ENCODE measurements at regions not wholly inside any gene's neighbourhood (a gene's known extent, or its start where the extent isn't known, plus 50 kb on each side); places are given as distances from the start of the nearest gene placed in this dataset.
A peak's percentile ranks its signal among the peaks of the same experiment; 100 is the strongest.
"Not testable (repeated sequence)": the region's sequence is repeated elsewhere in the genome, so short reads cannot be mapped to it uniquely, and the experiment has no call there.

DNA sequence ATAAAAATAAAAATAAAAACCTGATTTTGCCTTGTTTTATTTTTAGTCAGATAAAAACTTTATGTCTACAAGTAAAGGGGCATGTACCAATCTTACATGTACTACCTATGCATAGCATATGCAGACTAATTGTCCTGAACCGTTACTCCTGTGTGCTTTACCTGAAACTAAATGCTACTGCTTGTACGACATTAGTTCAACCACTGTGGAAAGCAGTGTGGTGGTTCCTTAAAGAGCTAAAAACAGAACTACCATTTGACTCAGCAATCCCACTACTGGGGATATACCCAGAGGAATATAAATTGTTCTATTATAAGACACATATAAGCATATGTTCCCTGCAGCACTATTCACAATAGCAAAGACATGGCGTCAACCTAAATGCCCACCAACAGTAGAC, 426.0 kb upstream of the PMFBP1 start:
- DNase-seq (ENCODE audit: low read depth) = no peak

DNA sequence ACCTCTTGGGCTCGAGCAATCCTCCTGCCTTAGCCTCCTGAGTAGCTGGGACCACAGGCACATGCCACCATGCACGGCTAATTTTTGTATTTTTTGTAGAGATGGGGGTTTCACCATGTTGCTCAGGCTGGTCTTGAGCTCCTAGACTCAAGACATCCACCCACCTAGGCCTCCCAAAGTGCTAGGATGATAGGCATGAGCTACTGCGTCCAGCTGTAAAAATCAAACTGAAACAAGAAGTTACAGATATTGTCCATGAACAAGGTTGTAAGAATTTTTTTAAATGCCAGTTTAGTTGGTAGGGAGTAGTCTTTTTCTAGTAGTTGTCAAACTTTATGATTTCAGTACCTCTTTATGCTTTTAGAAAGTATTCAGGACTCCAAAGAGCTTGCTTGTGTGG, 424.4 kb upstream of the PMFBP1 start:
- DNase-seq (ENCODE audit: low read depth) = no peak

DNA sequence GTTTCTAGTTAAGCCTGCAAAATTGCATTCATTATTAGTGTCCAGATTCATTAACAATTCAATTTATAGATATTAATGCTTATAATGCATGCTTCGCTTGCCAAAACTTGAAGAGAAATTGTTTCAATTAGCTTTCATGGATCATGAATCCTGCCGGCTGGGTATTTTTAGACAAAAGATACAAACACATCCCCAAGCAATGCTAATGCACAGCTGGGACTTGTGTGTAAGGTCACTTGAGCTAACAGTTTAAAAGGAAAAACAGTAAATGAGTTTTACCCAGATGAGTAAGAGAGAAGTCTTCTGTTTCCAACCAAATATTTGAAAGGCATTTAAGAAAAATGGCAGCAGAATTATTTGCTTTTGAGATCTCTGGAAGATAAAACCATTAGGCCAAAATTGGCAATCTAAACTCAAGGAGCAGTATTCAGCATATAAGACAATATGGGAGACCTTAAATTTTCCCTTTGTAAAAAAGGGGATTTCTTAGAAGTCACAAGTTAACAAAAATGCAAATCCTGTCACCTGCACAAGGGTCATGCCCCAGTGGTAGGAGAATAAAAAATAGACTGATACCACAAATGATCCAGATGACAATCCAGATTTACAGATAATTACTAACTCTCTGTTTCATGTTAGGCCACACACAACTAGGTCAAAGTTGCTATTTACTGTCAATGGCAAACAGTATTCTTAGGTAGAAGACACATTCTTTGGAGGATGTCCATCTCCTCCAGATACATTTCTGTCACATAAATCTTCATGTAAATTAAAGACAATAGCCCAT, 418.4 kb upstream of the PMFBP1 start:
- no peak for DNase-seq (ENCODE audit: low read depth)

DNA sequence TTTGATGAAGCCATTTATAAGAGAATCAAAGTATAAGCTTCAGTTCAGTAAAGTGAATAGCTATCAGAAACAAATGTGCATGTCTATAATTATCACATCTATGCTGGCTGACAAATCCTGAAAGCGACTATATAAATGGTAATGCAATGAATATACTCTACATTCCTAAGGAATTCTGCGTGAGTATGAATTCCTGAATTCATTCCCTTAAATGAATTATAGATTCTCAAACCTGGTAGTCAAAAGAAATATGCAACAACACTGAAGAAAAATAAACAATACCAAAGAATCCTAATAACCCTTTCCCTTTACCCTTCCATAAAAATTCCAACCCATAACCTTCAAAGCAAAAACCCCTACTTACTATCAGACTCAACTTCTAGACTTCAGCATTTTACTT, 416.6 kb upstream of the PMFBP1 start:
- DNase-seq (ENCODE audit: low read depth) = no peak

DNA sequence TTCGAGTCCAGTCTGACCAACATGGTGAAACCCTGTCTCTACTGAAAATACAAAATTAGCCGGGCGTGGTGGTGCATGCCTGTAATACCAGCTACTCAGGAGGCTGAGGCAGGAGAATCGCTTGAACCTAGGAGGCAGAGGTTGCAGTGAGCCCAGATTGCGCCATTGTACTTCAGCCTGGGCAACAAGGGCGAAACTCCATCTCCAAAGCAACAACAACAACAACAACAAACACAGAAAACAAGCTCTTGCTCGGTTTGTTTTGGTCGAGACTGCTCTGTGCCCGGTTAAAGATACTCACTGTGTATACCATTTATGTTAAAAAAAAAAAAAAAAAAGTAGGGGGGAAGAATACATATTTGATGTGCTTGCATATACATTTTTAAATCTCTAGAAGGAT, 406.1 kb upstream of the PMFBP1 start:
- not testable (repeated sequence) for DNase-seq (ENCODE audit: low read depth)

DNA sequence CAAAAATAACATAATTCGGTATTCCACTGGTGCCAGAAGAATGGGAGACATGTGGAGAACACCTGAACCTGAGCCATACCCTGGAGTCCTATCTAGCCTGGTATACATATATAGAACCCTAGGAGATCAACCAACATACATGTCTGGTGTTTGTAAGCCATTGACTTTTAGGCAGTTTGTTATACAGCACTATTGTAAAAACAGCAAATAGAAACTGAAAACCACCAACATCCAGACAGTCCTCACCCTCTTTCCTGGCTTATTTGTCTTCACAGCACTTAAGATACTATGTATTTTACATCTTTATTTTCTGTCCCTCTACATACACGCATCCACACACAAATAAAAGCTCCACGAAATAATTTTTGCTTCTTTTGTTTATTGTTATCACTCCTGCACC, 404.2 kb upstream of the PMFBP1 start:
- DNase-seq (ENCODE audit: low read depth) = no peak

DNA sequence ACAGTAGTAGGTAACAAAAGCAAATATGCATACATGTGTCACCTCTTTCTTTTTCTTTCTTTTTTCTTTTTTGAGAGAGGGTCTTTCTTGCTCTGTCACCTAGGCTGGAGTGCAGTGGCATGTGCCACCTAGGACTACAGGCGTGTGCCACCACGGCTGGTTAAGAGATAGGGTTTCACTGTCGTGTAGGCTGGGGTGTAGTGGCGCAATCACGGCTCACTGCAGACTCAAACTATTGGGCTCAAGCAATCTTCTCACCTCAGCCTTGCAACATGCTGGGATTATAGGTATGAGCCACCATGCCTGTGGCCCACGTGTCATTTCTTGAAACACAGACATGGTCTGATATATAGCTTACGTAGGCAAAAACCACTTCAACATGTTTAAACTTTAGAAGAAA, 397.7 kb upstream of the PMFBP1 start:
- no peak for DNase-seq (ENCODE audit: low read depth)

DNA sequence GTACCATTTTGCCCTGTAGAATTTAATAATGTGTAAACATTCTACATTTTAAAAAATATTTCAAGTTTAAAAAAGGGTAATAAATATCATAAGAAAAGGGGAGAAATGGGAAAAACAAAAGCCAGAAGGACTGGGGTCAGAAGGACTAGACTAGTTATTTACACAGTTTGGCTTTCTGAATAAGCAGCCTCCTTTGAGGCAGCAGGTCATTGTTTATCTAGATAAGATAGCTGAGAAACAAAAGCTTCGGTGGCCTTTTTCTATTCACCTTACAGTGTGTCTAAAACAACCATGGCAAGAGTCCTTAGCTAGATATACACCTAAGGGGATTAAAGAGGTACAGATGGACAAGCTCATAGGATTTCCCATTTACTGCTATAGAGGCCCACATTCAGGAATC, 396.5 kb upstream of the PMFBP1 start:
- no peak for DNase-seq (ENCODE audit: low read depth)

DNA sequence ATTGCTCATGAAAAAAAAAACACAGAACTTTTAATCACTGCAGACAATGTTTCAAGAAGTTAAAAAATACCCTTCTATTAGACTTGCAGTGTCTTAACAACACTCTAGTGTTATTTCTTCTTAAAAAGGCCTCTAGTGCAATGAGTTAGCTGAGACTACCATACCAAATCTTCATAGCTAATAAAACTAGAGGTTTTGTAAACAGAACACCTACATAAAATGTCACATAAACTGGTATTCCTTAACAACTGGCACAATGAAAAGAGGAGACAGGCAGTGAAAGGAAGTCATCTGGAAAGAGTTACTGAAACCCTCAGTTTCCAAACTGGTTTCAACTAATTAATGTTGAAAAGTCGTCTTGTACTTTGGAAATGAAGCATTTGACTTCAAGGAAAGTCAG, 394.2 kb upstream of the PMFBP1 start:
- no peak for DNase-seq (ENCODE audit: low read depth)

DNA sequence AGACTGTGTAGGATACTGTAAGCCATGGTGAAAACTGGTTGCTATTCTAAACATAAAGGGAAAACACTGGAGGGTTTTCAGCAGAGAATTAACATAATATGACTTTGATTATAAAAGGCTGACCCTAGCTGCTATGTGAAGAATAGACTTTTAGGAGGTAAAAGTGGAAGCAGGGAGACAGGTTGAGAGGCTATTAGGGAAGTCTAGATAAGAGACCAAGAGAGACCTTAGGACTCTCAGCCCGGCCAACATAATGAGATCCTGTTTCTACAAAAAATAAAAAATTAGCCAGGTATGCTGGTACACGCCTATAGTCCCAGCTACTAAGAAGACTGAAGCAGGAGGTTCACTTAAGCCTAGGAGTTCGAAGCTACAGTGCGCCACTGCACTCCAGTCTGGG, 393.2 kb upstream of the PMFBP1 start:
- no peak for DNase-seq (ENCODE audit: low read depth)

DNA sequence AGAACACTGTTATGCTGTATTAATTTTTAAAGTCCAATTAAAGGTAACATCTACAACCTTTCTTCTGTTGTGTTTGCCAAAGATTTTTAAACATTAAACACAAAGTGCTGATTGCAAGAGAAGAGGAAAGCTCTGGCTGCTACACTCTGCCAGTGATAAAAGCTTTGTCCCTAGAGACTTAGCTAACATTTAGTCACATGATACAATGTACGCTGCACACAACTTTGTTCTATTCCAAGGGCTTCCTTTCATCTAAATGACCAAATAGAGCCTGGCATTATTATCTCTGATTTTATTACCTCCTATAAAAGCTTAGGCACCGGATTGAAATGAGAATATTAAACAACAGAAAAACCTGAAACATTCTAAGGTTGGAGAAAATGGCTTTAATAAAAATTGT, 388.7 kb upstream of the PMFBP1 start:
- DNase-seq (ENCODE audit: low read depth) = no peak

DNA sequence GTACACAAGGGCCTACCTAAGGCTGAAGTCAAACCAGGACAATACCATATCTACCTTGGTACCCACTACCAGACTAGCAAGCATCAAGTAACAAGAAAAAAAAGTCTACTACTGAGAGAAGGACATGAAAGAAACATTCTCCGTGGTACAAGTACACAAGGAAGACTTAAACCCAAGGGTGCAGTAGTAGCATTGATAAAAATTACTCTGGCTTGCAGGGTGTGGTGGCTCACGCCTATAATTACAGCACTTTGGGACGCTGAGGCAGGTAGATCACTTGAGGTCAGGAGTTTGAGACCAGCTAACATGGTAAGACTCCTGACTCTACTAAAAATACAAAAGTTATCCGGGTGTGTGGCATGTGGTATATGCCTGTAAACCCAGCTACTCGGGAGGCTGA, 386.5 kb upstream of the PMFBP1 start:
- DNase-seq (ENCODE audit: low read depth) = no peak

DNA sequence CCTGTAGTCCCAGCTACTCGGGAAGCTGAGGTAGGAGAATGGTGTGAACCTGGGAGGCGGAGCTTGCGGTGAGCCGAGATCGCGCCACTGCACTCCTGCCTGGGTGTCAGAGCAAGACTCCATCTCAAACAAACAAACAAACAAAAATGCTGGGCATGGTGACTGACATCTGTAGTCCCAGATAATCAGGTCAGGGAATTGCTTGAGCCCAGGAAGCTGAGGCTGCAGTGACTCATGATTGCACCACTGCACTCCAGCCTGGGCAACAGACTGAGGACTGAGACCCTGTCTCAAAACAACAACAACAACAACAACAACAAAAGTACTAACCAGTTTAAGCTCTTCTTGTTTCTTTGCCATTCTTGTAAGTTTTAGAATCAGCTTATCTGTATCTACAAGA, 383.0 kb upstream of the PMFBP1 start:
- DNase-seq (ENCODE audit: low read depth) = peak; percentile 16

DNA sequence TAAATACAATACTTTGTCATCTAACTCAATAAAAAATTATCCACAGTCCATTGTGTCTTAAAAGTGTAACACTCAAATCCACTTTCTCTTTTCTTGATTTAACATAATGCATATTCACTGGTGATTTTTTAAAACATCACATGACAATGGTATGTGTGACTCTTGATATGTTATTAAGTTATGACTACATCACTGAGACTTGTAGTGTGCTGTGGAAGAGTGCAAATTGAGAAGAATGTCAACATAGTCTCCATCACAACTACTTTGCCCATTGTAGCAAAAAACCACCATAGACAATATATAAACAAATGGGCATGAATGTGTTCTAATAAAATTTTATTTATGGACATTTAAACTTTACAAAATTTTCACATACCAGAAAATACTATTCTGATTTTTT, 380.7 kb upstream of the PMFBP1 start:
- DNase-seq (ENCODE audit: low read depth) = no peak

DNA sequence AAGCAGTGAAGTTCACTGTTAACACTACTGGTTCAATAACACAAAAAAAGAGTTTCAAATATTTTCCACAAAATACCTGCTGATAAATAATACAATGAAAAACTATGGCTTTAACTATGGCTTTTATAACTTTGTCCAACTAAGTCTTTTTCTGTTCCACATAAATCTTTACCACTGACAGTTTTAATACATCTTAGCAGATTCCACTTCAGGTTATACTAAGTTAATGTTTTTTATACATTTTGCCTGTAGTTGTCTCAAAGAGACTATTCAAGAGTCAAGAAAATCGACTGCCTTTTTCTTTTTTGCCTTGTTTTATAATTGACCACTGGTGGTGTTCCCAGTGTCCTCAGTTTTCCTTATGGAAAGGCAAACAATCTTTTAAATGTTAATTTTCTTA, 379.7 kb upstream of the PMFBP1 start:
- no peak for DNase-seq (ENCODE audit: low read depth)

DNA sequence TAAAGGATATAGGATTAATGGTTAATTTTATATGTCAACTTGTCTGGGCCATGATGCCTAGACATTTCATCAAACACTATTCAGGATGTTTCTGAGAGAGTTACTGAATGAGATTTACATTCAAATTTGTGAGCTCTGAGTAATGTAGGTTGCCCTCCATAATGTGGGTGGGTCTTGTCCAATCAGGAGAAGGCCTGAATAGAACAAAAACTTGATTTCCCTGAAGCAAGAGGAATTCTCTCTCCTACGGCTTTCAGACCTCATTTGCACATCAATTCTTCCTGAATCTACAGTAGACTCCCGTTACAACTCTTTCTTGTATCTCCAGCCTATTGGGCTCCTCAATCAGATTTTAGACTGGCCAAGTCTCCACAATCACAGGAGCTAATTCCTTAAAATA, 377.9 kb upstream of the PMFBP1 start:
- DNase-seq (ENCODE audit: low read depth) = no peak

DNA sequence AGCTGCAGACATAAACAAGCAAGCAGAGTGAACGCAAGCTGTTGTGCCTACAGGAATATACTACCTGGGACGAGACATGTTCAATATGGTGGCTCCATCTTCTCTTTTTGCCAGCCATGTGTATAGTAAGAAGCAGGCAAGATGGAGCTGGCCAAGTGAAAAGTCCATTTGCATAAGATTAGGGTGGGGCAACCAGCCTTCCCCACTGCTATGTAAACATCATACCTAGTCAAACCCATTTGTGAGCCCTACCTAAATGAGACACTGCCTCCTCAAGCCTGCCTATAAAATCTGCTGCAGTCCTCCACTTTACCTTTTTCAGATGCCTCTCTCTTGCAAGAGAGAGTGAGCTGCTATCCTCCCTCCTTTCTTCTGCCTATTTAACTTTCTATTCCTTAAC, 370.1 kb upstream of the PMFBP1 start:
- DNase-seq (ENCODE audit: low read depth) = no peak

DNA sequence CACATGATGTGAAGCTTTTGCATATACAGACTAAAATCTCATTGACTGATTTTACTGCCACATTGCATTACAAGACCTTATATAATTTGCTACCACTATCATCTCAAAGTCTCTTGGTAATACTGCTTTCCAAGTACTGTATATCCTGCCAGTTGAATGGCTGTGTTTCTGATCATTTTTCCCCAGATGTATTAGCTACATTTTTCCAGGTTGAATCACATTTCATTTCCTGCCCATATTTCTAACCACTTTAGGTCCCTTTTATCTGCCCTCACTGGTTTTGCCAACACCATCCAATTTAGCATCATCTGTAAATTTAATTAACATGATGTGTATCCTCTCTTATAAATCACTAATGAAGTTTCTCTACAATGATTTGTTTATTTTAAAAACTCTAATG, 365.7 kb upstream of the PMFBP1 start:
- DNase-seq (ENCODE audit: low read depth) = peak; percentile 60

DNA sequence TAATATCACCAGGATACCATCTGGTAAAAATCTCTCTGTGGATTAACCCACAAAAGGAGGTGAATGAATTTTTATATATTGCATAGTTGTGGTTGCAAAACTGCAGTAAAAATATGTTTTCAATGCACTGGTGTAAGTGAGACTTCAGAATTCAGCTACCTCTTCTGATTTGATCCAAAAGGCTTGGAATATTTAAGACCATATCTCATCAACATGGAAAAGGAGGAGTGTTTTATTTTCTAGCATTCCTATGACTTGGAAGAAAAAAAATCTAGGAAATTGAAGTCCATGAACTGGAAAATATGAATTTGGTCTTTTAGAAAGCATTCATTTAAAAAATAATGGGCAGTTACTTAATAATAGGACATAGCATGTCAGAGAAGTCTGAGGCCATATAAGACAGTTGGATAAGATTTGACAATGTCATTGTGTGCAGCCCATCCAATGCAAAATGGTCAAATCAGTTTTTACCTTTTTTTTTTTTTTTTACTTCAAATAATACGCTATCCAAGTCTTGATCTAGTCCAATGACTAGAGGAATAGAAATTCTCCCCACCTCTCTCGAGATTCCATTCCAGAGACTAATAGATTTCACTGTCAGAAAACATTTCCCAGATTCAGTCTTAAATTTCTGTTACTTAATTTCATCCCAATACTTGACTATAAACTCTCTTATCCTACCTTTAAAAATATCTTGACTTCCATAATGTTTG, 364.9 kb upstream of the PMFBP1 start:
- no peak for DNase-seq (ENCODE audit: low read depth)

DNA sequence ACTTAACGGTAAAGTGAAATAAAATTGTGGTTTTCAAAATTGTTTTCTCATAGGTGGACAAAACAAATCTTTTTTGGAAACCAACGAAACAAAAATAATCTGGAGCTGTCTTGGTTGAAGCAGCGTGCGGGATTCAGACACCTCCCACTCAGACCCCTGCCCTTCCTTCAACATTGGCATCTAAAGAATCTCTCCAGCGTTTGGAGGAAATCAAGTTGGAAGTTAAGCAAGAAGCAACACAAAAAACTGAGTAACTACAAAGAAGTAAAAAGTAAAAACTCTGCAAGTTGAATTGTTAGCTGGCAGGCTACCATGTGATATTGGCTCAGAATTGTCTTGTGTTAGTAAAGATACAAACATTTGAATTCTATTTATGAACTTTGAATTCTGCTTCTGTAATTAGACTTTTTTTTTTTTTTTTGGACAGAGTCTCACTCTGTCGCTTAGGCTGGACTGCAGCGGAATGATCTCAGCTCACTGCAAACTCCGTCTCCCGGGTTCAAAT, 361.0 kb upstream of the PMFBP1 start:
- DNase-seq (ENCODE audit: low read depth) = no peak

DNA sequence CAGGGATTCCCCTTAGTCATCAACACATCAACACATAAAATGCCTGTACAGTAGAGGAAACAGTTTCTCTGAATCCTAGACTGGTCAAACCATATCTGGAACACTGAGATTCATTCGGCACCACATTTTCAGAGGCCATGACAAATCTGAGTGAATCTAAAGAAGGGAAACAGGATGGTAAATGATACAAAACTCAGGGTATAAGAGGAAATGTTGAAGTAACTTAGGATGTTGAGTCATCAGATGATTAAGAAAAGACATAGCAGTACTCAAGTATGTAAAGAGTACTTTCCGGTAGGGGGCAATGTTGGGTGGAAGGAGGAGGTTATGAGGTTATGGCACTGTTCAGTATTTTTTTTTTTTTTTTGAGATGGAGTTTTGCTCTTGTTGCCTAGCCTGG, 358.5 kb upstream of the PMFBP1 start:
- peak; percentile 76 for DNase-seq (ENCODE audit: low read depth)

DNA sequence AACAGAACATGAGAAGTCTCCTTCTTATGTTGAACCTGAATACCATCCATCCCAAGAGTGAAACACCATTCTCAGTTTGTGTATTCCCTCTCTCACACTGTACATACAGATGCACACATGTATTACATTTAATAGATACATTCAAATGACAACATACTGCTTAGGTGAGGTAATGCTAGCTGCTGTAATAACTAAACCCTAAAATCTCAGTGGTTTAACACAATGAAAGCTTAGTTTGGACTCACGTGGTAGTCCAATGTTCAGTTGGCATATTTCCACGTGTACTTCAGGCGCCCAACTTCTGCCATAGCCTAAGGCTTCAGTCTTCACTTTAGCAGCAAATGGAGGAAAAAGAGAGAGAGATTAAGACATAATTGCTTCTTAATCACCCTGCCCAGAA, 351.1 kb upstream of the PMFBP1 start:
- DNase-seq (ENCODE audit: low read depth) = no peak

DNA sequence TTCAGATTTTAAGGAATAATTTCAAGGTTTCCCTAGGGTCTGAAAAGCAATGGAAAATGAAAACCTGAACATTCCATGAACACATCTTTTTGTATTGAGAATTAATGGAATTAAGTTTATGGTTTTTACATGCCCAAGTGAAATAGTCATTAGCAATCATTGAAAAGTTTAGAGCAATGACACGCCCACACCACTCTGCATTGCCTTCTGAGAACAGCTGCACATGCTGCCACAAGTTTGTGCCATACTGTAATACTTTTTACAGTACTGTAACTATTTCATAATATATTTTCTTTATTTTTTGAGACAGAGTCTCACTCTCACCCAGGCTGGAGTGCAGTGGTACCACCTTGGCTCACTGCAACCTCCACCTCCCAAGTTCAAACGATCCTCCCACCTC, 345.2 kb upstream of the PMFBP1 start:
- DNase-seq (ENCODE audit: low read depth) = no peak

DNA sequence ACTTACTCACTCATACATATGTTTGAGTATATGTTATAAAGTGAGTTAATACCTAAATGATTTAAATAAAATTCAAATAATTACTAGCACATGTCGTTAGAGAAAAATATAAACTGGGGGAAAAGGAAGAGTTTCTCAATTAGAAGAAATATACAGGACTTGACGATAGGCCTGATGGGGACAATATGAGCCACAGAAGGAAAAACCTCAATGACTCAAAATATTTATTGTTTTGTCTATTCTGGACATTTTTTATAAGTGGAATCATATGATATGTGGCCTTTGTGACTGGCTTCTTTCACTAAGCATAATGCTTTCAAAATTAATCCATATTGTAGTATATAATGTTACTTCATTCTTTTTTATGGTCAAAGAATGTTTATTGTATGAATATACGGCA, 339.2 kb upstream of the PMFBP1 start:
- DNase-seq (ENCODE audit: low read depth) = no peak
